DOHH2 (cell line): ENCODE measurements at regions not wholly inside any gene's neighbourhood (a gene's known extent, or its start where the extent isn't known, plus 50 kb on each side); places are given as distances from the start of the nearest gene placed in this dataset.

Experiments used
- H3F3A ChIP-seq: fragments of 200-600 bp; sonication (generic), shearing (Covaris generic); 2 replicates; pipeline ENCODE4 v1.6.0; 2016; ENCODE audit warnings: antibody characterized with exemption, mild to moderate bottlenecking; ENCODE audit not compliant: control insufficient read depth, insufficient read depth
- H3K27ac ChIP-seq: fragments of 200-600 bp; sonication (generic); 2 replicates; pipeline ENCODE4 v1.5.1; 2014; ENCODE audit warnings: low read depth, mild to moderate bottlenecking, low read length, moderate library complexity
- H3K27me3 ChIP-seq: fragments of 200-600 bp; sonication (generic); 2 replicates; pipeline ENCODE4 v1.6.1; 2014; ENCODE audit warnings: mild to moderate bottlenecking, low read length, mixed read lengths; ENCODE audit not compliant: control insufficient read depth
- H3K36me3 ChIP-seq: fragments of 200-600 bp; sonication (generic); 2 replicates; pipeline ENCODE4 v1.6.1; 2014; ENCODE audit warnings: mild to moderate bottlenecking, low read length, moderate library complexity, mixed read lengths; ENCODE audit not compliant: control insufficient read depth
- H3K4me1 ChIP-seq: fragments of 200-600 bp; sonication (generic); 2 replicates; pipeline ENCODE4 v1.6.1; 2014; ENCODE audit warnings: mild to moderate bottlenecking, low read length, mixed read lengths; ENCODE audit not compliant: control insufficient read depth
- H3K4me2 ChIP-seq: fragments of 200-600 bp; sonication (generic); 2 replicates; pipeline ENCODE4 v1.6.0; 2014; ENCODE audit warnings: mild to moderate bottlenecking, low read length, moderate library complexity
- H3K4me3 ChIP-seq: fragments of 200-600 bp; sonication (generic); 2 replicates; pipeline ENCODE4 v1.5.1; 2014; ENCODE audit warnings: mild to moderate bottlenecking, low read length, mixed read lengths
- H3K79me2 ChIP-seq: fragments of 200-600 bp; sonication (generic); 2 replicates; pipeline ENCODE4 v1.6.1; 2014; ENCODE audit warnings: mild to moderate bottlenecking, low read length, mixed read lengths; ENCODE audit not compliant: control insufficient read depth
- H3K9me2 ChIP-seq: fragments of 200-600 bp; sonication (generic); replicated peaks from 2 replicates; pipeline ENCODE4 v1.6.1; 2014; ENCODE audit warnings: mild to moderate bottlenecking, low read length, mixed read lengths; ENCODE audit not compliant: control insufficient read depth
- H3K9me3 ChIP-seq: fragments of 200-600 bp; sonication (generic); 2 replicates; pipeline ENCODE4 v1.6.1; 2014; ENCODE audit warnings: antibody characterized with exemption, low read length, mixed read lengths; ENCODE audit not compliant: control insufficient read depth, insufficient read depth
- H4K20me1 ChIP-seq: fragments of 200-600 bp; sonication (generic); 2 replicates; pipeline ENCODE4 v1.6.0; 2014; ENCODE audit warnings: low read depth, mild to moderate bottlenecking, antibody characterized with exemption, low read length, moderate library complexity; ENCODE audit not compliant: control insufficient read depth, insufficient read depth
- EZH2phosphoT487 ChIP-seq: fragments of 200-600 bp; sonication (generic); IDR thresholded peaks from 2 replicates; pipeline ENCODE4 v1.6.1; 2017; ENCODE audit warnings: borderline replicate concordance, mild to moderate bottlenecking, antibody characterized with exemption, low read length, moderate library complexity, mixed read lengths
- TF ChIP-seq, protein P1 (sequence below): fragments of 200-600 bp; sonication (generic); IDR thresholded peaks from one replicate; pipeline ENCODE4 v1.5.1; 2014; ENCODE audit warnings: antibody characterized with exemption, mild to moderate bottlenecking, low read depth, low read length; ENCODE audit not compliant: poor library complexity, severe bottlenecking

DNA sequence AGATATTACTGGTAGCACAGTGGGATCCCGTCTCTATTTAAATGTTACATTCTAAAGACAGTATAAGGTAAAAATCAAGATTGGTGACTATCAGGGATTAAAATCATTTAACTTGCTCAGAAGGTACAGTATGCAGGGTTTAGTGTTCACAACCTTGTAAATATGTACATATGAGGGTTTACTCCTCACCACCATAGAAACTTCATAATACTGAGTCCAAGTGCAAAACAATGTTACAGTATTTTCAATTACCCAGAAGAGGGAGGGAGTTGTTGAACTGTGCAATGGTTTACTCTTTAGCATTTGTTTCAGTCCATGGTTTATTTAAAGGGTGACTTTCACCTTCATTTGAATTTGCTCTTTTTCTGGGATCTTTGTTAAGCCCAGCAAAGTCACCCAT lies 165.1 kb downstream of the ZNF621 start:
- no peak overlapping the region for H3K27ac ChIP-seq
- no peaks in the 10 kb centered on the region for H3K4me1 ChIP-seq
- no peak overlapping the region for H3K4me2 ChIP-seq
- H3K9me3 ChIP-seq = no peaks in the 10 kb centered on the region
- no peaks in the 10 kb centered on the region for H3K9me2 ChIP-seq
- peaks cover 13% of the 10 kb centered on the region; the same call in 1 of the 2 replicates for H3K27me3 ChIP-seq
- no peaks in the 10 kb centered on the region for H3F3A ChIP-seq
- H3K36me3 ChIP-seq = no peaks in the 10 kb centered on the region
- TF ChIP-seq, protein P1, sequence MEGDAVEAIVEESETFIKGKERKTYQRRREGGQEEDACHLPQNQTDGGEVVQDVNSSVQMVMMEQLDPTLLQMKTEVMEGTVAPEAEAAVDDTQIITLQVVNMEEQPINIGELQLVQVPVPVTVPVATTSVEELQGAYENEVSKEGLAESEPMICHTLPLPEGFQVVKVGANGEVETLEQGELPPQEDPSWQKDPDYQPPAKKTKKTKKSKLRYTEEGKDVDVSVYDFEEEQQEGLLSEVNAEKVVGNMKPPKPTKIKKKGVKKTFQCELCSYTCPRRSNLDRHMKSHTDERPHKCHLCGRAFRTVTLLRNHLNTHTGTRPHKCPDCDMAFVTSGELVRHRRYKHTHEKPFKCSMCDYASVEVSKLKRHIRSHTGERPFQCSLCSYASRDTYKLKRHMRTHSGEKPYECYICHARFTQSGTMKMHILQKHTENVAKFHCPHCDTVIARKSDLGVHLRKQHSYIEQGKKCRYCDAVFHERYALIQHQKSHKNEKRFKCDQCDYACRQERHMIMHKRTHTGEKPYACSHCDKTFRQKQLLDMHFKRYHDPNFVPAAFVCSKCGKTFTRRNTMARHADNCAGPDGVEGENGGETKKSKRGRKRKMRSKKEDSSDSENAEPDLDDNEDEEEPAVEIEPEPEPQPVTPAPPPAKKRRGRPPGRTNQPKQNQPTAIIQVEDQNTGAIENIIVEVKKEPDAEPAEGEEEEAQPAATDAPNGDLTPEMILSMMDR = no peak
- no peak for TF ChIP-seq EZH2phosphoT487
- H3K79me2 ChIP-seq = no peaks in the 10 kb centered on the region
- no peaks in the 10 kb centered on the region for H4K20me1 ChIP-seq
- no peak overlapping the region for H3K4me3 ChIP-seq

DNA sequence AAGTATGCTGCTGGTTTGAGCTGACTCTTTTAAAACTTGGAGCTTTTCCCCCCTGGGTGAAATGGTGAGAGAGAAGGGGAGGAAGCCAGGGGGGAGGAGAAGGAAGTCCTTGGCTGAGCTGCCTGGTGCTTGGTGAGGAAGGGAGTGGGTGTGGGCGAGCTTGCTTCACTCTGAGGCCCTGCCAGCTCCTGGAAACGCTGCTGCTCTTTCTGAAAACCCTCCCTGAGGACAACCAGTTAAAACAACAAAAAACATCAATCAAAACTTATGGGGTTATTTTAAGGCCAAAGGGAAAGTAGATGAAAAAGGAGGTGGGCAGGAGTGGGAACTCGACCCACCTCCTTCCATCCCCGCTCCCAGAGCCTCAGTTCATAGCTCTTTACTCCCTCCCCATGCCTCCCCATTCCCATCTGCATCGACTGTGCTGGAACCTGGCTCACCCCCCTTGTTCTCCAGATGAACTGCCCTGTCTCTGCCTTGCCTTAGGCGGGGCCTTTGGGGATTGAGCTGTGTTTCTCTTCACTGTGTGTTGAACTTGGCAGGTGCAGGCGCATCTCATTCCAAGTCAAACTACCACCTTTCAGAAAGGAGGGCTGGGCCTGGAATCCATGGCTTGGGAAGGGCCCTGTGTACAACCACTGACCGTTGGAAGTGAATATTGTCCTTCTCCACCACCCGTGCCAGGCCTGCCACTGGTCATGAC lies 166.1 kb downstream of the ZNF621 start:
- TF ChIP-seq, protein P1 = no peak
- no peak for TF ChIP-seq EZH2phosphoT487

DNA sequence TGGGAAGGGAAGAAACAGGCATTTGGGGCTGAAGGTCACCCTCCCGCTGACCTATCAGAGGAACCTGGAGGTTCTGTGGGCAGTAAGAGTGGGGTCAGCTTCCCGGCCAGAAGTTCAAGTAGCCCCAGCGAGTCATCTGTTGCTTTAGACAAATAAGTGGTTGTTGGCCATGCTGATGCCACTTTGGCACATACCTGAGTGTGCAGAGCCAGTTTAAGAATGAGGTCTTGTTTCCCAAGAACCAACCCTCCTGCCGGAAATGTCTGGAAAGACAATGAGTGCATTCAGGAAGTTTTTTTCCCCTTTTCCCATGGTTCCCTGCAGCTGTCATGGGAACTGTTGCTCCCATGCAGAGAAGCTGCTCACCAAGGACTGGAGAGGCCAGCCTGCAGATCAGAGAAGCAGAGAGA lies 166.7 kb downstream of the ZNF621 start:
- TF ChIP-seq, protein P1 = no peak
- TF ChIP-seq EZH2phosphoT487 = no peak
- Histone ChIP-seq H3K4me1 (no peaks in the 10 kb centered on the region), H3F3A (no peaks in the 10 kb centered on the region), H3K79me2 (no peaks in the 10 kb centered on the region), H3K9me2 (no peaks in the 10 kb centered on the region), H3K36me3 (no peaks in the 10 kb centered on the region), H3K9me3 (no peaks in the 10 kb centered on the region), H4K20me1 (no peaks in the 10 kb centered on the region), H3K4me3 (no peak overlapping the region), H3K27me3 (peaks cover 11% of the 10 kb centered on the region; the same call in 1 of the 2 replicates), H3K4me2 (no peak overlapping the region), H3K27ac (no peak overlapping the region)

More for the DNA sequence above, 166.1 kb downstream of the ZNF621 start:
- Histone ChIP-seq H3K4me3 (no peak overlapping the region), H3K4me2 (no peak overlapping the region), H3K4me1 (no peaks in the 10 kb centered on the region), H3K27me3 (peaks cover 9% of the 10 kb centered on the region; the same call in 1 of the 2 replicates), H3K27ac (no peak overlapping the region), H3K36me3 (no peaks in the 10 kb centered on the region), H3K79me2 (no peaks in the 10 kb centered on the region), H4K20me1 (no peaks in the 10 kb centered on the region), H3K9me2 (no peaks in the 10 kb centered on the region), H3F3A (no peaks in the 10 kb centered on the region), H3K9me3 (no peaks in the 10 kb centered on the region)
